ENCODE measurements at regions not wholly inside any gene's neighbourhood (a gene's known extent, or its start where the extent isn't known, plus 50 kb on each side); places are given as distances from the start of the nearest gene placed in this dataset.
"Not testable (repeated sequence)": the region's sequence is repeated elsewhere in the genome, so short reads cannot be mapped to it uniquely, and the experiment has no call there.

- no peak for DNase-seq
- no peaks in the 10 kb centered on the region for H3K27me3 ChIP-seq
- ATAC-seq: no peak
- peaks cover 11 to 23% of the 10 kb centered on the region in 2 donors for H3K4me1 ChIP-seq
- H3K27ac ChIP-seq: no peak overlapping the region
- intact Hi-C loops (cut with DNase I; ENCODE audit: low total_unique reads) (no loop called here), in situ Hi-C loops (cut with MboI; ENCODE audit: low sequenced_read_pairs in 4 of 4) (no loop called here)
- H3K4me3 ChIP-seq: no peak overlapping the region
- no peaks in the 10 kb centered on the region for H3K36me3 ChIP-seq
- no peaks in the 10 kb centered on the region for H3K9me3 ChIP-seq
- TF ChIP-seq CTCF (IDR thresholded peaks at IDR 0.05 in 4 of 5, conservative IDR thresholded peaks at IDR 0.05 in 1 of 5) (no peak), POLR2A (IDR thresholded peaks at IDR 0.05) (no peak)
These were observed 181.4 kb downstream of the NRIP1 start for GRCh38 chr21:14883351-14883750.

- peaks cover 10 to 19% of the 10 kb centered on the region in 2 donors for H3K4me1 ChIP-seq
- DNase-seq; H3K36me3 ChIP-seq; H3K27ac ChIP-seq; intact Hi-C loops (cut with DNase I; ENCODE audit: low total_unique reads); H3K27me3 ChIP-seq; in situ Hi-C loops (cut with MboI; ENCODE audit: low sequenced_read_pairs in 4 of 4); H3K4me3 ChIP-seq; H3K9me3 ChIP-seq; ATAC-seq: not testable (repeated sequence)
These were observed 182.3 kb downstream of the NRIP1 start for GRCh38 chr21:14882545-14882944.

- Histone ChIP-seq H3K4me3 (no peak overlapping the region), H3K4me1 (peaks cover 11 to 13% of the 10 kb centered on the region in 2 donors), H3K27me3 (no peaks in the 10 kb centered on the region), H3K36me3 (no peaks in the 10 kb centered on the region), H3K27ac (no peak overlapping the region), H3K9me3 (no peaks in the 10 kb centered on the region)
- ATAC-seq (no peak), DNase-seq (no peak)
- in situ Hi-C loops (cut with MboI; ENCODE audit: low sequenced_read_pairs in 4 of 4): no loop called here
- intact Hi-C loops (cut with DNase I; ENCODE audit: low total_unique reads): no loop called here
- TF ChIP-seq CTCF (IDR thresholded peaks at IDR 0.05 in 4 of 5, conservative IDR thresholded peaks at IDR 0.05 in 1 of 5) (no peak), POLR2A (IDR thresholded peaks at IDR 0.05) (no peak)
These were observed 182.8 kb downstream of the NRIP1 start for GRCh38 chr21:14881863-14882499.

GRCh38 chr21:14880922-14881321 is 183.9 kb downstream of the NRIP1 start:
- Histone ChIP-seq H3K9me3 (no peaks in the 10 kb centered on the region), H3K27ac (no peak overlapping the region), H3K4me3 (no peak overlapping the region), H3K4me1 (peaks cover 6 to 11% of the 10 kb centered on the region in 2 donors), H3K36me3 (no peaks in the 10 kb centered on the region), H3K27me3 (no peaks in the 10 kb centered on the region)
- in situ Hi-C loops (cut with MboI; ENCODE audit: low sequenced_read_pairs in 4 of 4) (no loop called here), intact Hi-C loops (cut with DNase I; ENCODE audit: low total_unique reads) (no loop called here)
- no peak for ATAC-seq
- no peak for TF ChIP-seq CTCF (IDR thresholded peaks at IDR 0.05 in 4 of 5, conservative IDR thresholded peaks at IDR 0.05 in 1 of 5)
- TF ChIP-seq POLR2A (IDR thresholded peaks at IDR 0.05): no peak
- DNase-seq: no peak

GRCh38 chr21:14879458-14879857 is 185.3 kb downstream of the NRIP1 start:
- Histone ChIP-seq H3K27ac (no peak overlapping the region), H3K4me1 (peaks cover 0 to 11% of the 10 kb centered on the region in 2 donors), H3K4me3 (no peak overlapping the region), H3K36me3 (no peaks in the 10 kb centered on the region), H3K27me3 (no peaks in the 10 kb centered on the region), H3K9me3 (no peaks in the 10 kb centered on the region)
- TF ChIP-seq CTCF (IDR thresholded peaks at IDR 0.05 in 4 of 5, conservative IDR thresholded peaks at IDR 0.05 in 1 of 5): no peak
- TF ChIP-seq POLR2A (IDR thresholded peaks at IDR 0.05): no peak
- ATAC-seq: no peak
- in situ Hi-C loops (cut with MboI; ENCODE audit: low sequenced_read_pairs in 4 of 4): no loop called here
- DNase-seq: no peak
- intact Hi-C loops (cut with DNase I; ENCODE audit: low total_unique reads): no loop called here
